Cardiac fibroblast (primary cell): ENCODE measurements at regions not wholly inside any gene's neighbourhood (a gene's known extent, or its start where the extent isn't known, plus 50 kb on each side); places are given as distances from the start of the nearest gene placed in this dataset.

Experiments used
- DNase-seq, 2 donors: peaks; one replicate each; pipeline versions ENCODE4 v3.0.0 to v3.0.0-alpha.2; 2010; ENCODE audit warnings: low read depth in 2 of 2
- H3K4me3 ChIP-seq, 2 donors: replicated peaks in 1 of 2; 1 replicate in 1 of 2; 2 replicates in 1 of 2; pipeline ENCODE4 v1.5.1; 2011; ENCODE audit warnings: low read depth in 2 of 2, low read length in 2 of 2, mild to moderate bottlenecking in 2 of 2, moderate library complexity in 1 of 2
- CTCF ChIP-seq: IDR thresholded peaks from one replicate; pipeline ENCODE4 v1.5.1; 2011; ENCODE audit warnings: low read depth, mild to moderate bottlenecking, low read length, inconsistent platforms

- no peak for TF ChIP-seq CTCF
- no peak for DNase-seq
- H3K4me3 ChIP-seq, result no peak overlapping the region
These were observed 177.6 kb upstream of the PITRM1 start for GRCh38 chr10:3350205-3350604.

GRCh38 chr10:3348564-3348963 is 176.0 kb upstream of the PITRM1 start:
- no peak overlapping the region for H3K4me3 ChIP-seq
- no peak for DNase-seq
- TF ChIP-seq CTCF, result no peak

- TF ChIP-seq CTCF, result no peak
- H3K4me3 ChIP-seq, result no peak overlapping the region
- no peak for DNase-seq
These were observed 175.0 kb upstream of the PITRM1 start for GRCh38 chr10:3347413-3348182.

- TF ChIP-seq CTCF, result no peak
- H3K4me3 ChIP-seq, result no peak overlapping the region
- DNase-seq, result no peak
These were observed 174.3 kb upstream of the PITRM1 start for GRCh38 chr10:3346851-3347250.

GRCh38 chr10:3342771-3343170 is 170.2 kb upstream of the PITRM1 start:
- TF ChIP-seq CTCF, result no peak
- H3K4me3 ChIP-seq, result no peak overlapping the region
- DNase-seq, result no peak

- H3K4me3 ChIP-seq, result no peak overlapping the region
- DNase-seq, result no peak
- TF ChIP-seq CTCF, result no peak
These were observed 167.6 kb upstream of the PITRM1 start for GRCh38 chr10:3340127-3340730.
